ENCODE measurements at regions not wholly inside any gene's neighbourhood (a gene's known extent, or its start where the extent isn't known, plus 50 kb on each side); places are given as distances from the start of the nearest gene placed in this dataset.
A peak's percentile ranks its signal among the peaks of the same experiment; 100 is the strongest.
"Not testable (repeated sequence)": the region's sequence is repeated elsewhere in the genome, so short reads cannot be mapped to it uniquely, and the experiment has no call there.

DNA sequence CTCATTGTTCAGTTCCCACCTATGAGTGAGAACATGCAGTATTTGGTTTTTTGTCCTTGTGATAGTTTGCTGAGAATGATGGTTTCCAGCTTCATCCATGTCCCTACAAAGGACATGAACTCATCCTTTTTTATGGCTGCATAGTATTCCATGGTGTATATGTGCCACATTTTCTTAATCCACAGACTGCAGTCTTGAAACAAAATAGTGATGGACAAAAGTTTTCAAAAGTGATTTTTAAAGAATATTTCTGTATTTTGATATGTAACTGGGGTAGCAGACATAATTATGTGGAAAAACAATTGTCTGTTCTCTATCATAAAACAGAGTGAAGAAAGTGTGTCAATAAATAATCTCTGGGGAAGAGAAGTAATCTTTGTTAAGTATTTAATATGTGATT is 148.2 kb downstream of the PDCD6IP start:
- H3K9me3 ChIP-seq (replicated peaks; ENCODE audit: control insufficient read depth, insufficient read depth, low read length); H3K79me2 ChIP-seq (ENCODE audit: control insufficient read depth, insufficient read depth, low read length); H3K36me3 ChIP-seq (ENCODE audit: control insufficient read depth in 2 of 2, insufficient read depth in 2 of 2, low read length in 1 of 2); H2AFZ ChIP-seq (ENCODE audit: control insufficient read depth, low read depth, low read length); H3K9ac ChIP-seq (ENCODE audit: control insufficient read depth, insufficient read depth, low read length); RAD21 ChIA-PET (ENCODE audit: unreplicated experiment); FAIRE-seq; SMC1A ChIA-PET (ENCODE audit: uncharacterized antibody, unreplicated experiment); ATAC-seq; POLR2A ChIA-PET; CTCF ChIA-PET; H3K27ac ChIP-seq (ENCODE audit: control insufficient read depth, insufficient read depth); intact Hi-C loops (cut with micrococcal nuclease; ENCODE audit: unreplicated experiment); H3K4me3 ChIP-seq; in situ Hi-C loops (cut with MboI); H3K4me2 ChIP-seq (ENCODE audit: control insufficient read depth, insufficient read depth); H4K20me1 ChIP-seq (ENCODE audit: control insufficient read depth, insufficient read depth); BruUV-seq (replicated peaks); DNase-seq (ENCODE audit: low read depth, low spot score); H3K27me3 ChIP-seq (replicated peaks in 1 of 2; ENCODE audit: control insufficient read depth in 2 of 2, insufficient read depth in 2 of 2, low read length in 1 of 2); H3K4me1 ChIP-seq (ENCODE audit: control insufficient read depth, insufficient read depth, low read length): not testable (repeated sequence)

DNA sequence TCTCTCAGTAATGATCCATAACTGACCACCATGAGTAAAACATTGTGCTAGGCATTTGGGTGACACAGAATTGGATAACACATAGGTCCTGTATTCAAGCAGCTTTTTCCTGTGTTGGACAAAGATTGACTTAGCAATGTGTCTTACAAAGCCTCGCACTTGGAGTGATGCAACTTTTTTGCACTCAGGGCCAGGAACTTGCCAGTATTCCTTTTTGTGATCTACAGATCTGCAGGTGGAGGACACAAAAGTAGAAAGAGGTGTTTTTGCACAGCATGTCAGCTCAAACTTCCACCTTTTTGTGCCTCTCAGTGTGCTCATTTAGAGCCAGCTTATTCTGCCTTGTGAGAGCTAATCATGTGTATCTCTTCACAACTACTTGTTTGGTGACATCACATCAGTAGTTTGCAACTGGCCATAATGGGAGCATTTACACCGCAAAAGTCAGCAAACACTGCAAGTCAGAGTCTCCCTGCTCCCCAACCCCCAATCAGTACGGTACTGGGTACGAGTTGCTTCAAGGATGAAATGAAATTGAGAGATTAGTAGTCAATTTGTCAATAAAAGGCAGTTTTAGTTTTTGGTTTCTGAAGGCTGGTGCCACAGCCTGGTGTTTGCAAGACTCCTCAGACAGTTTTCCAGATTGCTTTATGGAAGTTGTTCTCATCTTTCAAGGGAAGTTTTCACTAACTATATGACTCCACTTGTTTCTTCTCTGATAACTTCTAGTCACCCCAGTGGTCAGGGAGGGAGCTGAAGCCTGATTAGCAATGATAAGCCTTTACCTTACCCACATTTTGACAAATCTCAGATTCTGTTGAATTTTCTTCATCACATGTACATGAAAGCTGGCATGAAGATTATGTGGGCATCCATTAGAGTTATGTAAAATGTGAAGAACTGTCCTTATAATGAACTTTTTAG is 149.1 kb downstream of the PDCD6IP start:
- FAIRE-seq (no peak), DNase-seq (ENCODE audit: low read depth, low spot score) (no peak), ATAC-seq (peak; percentile 21; the same call in 2 of the 3 replicates)
- ChIA-PET CTCF (interaction anchor here (1.0 to 1.1 kb wide), 2 partner anchors 10 to 64 kb away, joined by 3 read pairs; no protein-coding TSS in a partner anchor), SMC1A (ENCODE audit: uncharacterized antibody, unreplicated experiment) (interaction anchor here (0.7 kb wide), 1 partner anchor 63 kb away, joined by 3 read pairs; no protein-coding TSS in a partner anchor), POLR2A (no interaction called here), RAD21 (ENCODE audit: unreplicated experiment) (no interaction called here)
- H3K27me3 ChIP-seq (replicated peaks in 1 of 2; ENCODE audit: control insufficient read depth in 2 of 2, insufficient read depth in 2 of 2, low read length in 1 of 2): no peaks in the 10 kb centered on the region
- no peaks in the 10 kb centered on the region for H3K36me3 ChIP-seq (ENCODE audit: control insufficient read depth in 2 of 2, insufficient read depth in 2 of 2, low read length in 1 of 2)
- H3K9me3 ChIP-seq (replicated peaks; ENCODE audit: control insufficient read depth, insufficient read depth, low read length): no peaks in the 10 kb centered on the region
- in situ Hi-C loops (cut with MboI) (no loop called here), intact Hi-C loops (cut with micrococcal nuclease; ENCODE audit: unreplicated experiment) (no loop called here)
- no TSS peak for BruUV-seq (replicated peaks)
- TF ChIP-seq MEF2B (IDR thresholded peaks at IDR 0.05; ENCODE audit: partially characterized antibody, poor library complexity, severe bottlenecking): no peak
- H3K4me2 ChIP-seq (ENCODE audit: control insufficient read depth, insufficient read depth): no peak overlapping the region
- H3K27ac ChIP-seq (ENCODE audit: control insufficient read depth, insufficient read depth): no peak overlapping the region
- no peak overlapping the region for H3K9ac ChIP-seq (ENCODE audit: control insufficient read depth, insufficient read depth, low read length)
- no peak overlapping the region for H3K4me3 ChIP-seq
- H3K79me2 ChIP-seq (ENCODE audit: control insufficient read depth, insufficient read depth, low read length): no peaks in the 10 kb centered on the region
- no peaks in the 10 kb centered on the region for H4K20me1 ChIP-seq (ENCODE audit: control insufficient read depth, insufficient read depth)
- H2AFZ ChIP-seq (ENCODE audit: control insufficient read depth, low read depth, low read length): no peak overlapping the region
- 25% methylated on average over 4 of the region's 4 CpGs for WGBS (ENCODE audit: insufficient coverage, insufficient replicate concordance, low lambda C conversion rate, missing lambda C conversion rate)
- H3K4me1 ChIP-seq (ENCODE audit: control insufficient read depth, insufficient read depth, low read length): no peaks in the 10 kb centered on the region
